ENCODE measurements at regions not wholly inside any gene's neighbourhood (a gene's known extent, or its start where the extent isn't known, plus 50 kb on each side); places are given as distances from the start of the nearest gene placed in this dataset.

DNA sequence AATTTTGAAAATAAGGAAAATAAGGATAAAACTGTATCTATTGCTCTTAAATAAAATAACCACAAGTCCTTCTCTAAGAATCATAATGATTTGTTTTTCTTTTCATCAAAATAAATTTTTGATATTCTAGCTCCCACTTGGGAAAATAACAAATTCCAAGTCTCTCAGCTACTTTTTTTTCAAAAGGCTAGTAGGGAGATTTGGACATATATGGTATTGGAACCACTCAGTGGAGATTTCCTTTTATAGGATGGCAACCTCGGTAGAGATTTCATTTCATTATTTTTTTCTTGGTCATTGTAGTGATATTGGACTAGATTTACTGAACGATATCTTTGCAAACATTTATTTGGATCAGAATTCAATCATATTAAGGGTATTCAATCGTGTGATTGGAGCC is 69.5 kb upstream of the PRKG1 start:
- Histone ChIP-seq H3K27ac (ENCODE audit: low read length) (no peak overlapping the region), H3K27me3 (replicated peaks; ENCODE audit: insufficient read depth, low read length) (no peaks in the 10 kb centered on the region), H3K4me3 (ENCODE audit: low read length) (no peak overlapping the region), H3K4me2 (ENCODE audit: low read depth, low read length) (no peak overlapping the region), H3K9me3 (replicated peaks; ENCODE audit: insufficient read depth, low read length) (no peaks in the 10 kb centered on the region), H3K4me1 (ENCODE audit: low read length) (no peaks in the 10 kb centered on the region), H3K9ac (ENCODE audit: low read length) (no peak overlapping the region), H2AFZ (ENCODE audit: low read length) (no peak overlapping the region), H3F3A (ENCODE audit: insufficient read depth, low read length) (no peaks in the 10 kb centered on the region), H3K36me3 (replicated peaks; ENCODE audit: insufficient read depth, low read length) (no peaks in the 10 kb centered on the region), H4K20me1 (ENCODE audit: insufficient read depth, low read length) (no peaks in the 10 kb centered on the region), H3K79me2 (ENCODE audit: low read length) (no peaks in the 10 kb centered on the region), H3K9me2 (replicated peaks; ENCODE audit: insufficient read depth, low read length) (no peaks in the 10 kb centered on the region)
- no peak for TF ChIP-seq EZH2phosphoT487 (IDR thresholded peaks at IDR 0.05; ENCODE audit: low read length)
- no peak for TF ChIP-seq EZH2 (optimal IDR thresholded peaks at IDR 0.05; ENCODE audit: low read depth, low read length)
- TF ChIP-seq, protein P1, sequence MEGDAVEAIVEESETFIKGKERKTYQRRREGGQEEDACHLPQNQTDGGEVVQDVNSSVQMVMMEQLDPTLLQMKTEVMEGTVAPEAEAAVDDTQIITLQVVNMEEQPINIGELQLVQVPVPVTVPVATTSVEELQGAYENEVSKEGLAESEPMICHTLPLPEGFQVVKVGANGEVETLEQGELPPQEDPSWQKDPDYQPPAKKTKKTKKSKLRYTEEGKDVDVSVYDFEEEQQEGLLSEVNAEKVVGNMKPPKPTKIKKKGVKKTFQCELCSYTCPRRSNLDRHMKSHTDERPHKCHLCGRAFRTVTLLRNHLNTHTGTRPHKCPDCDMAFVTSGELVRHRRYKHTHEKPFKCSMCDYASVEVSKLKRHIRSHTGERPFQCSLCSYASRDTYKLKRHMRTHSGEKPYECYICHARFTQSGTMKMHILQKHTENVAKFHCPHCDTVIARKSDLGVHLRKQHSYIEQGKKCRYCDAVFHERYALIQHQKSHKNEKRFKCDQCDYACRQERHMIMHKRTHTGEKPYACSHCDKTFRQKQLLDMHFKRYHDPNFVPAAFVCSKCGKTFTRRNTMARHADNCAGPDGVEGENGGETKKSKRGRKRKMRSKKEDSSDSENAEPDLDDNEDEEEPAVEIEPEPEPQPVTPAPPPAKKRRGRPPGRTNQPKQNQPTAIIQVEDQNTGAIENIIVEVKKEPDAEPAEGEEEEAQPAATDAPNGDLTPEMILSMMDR (IDR thresholded peaks at IDR 0.05; ENCODE audit: low read length), result no peak
- no peak for DNase-seq

DNA sequence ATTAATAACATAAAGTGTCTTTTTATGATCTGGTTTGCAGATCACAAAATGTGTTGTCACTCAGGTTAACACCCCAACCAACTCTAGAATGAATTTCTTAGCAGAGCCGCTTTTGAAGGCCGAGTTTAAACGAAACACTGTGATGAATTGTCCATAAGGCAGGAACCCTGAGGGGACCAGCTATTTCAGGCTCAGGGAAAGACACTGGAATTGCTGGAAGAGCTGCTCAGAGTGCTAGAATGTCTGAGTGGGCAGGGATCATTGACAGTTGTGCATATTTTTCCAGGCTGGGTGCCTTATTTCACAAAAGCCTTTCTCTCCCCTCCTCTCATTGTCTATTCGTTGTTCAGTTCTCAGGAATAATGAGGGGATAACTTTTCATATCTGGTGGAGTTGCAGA is 68.7 kb upstream of the PRKG1 start:
- no peaks in the 10 kb centered on the region for H3F3A ChIP-seq (ENCODE audit: insufficient read depth, low read length)
- H3K4me3 ChIP-seq (ENCODE audit: low read length), result no peak overlapping the region
- H3K9ac ChIP-seq (ENCODE audit: low read length), result no peak overlapping the region
- no peaks in the 10 kb centered on the region for H3K79me2 ChIP-seq (ENCODE audit: low read length)
- no peaks in the 10 kb centered on the region for H4K20me1 ChIP-seq (ENCODE audit: insufficient read depth, low read length)
- H3K36me3 ChIP-seq (replicated peaks; ENCODE audit: insufficient read depth, low read length), result no peaks in the 10 kb centered on the region
- H3K27me3 ChIP-seq (replicated peaks; ENCODE audit: insufficient read depth, low read length), result no peaks in the 10 kb centered on the region
- no peaks in the 10 kb centered on the region for H3K9me3 ChIP-seq (replicated peaks; ENCODE audit: insufficient read depth, low read length)
- DNase-seq, result no peak
- TF ChIP-seq, protein P1 (IDR thresholded peaks at IDR 0.05; ENCODE audit: low read length), result no peak
- TF ChIP-seq EZH2 (optimal IDR thresholded peaks at IDR 0.05; ENCODE audit: low read depth, low read length) (no peak), EZH2phosphoT487 (IDR thresholded peaks at IDR 0.05; ENCODE audit: low read length) (no peak)
- H2AFZ ChIP-seq (ENCODE audit: low read length), result no peak overlapping the region
- no peak overlapping the region for H3K4me2 ChIP-seq (ENCODE audit: low read depth, low read length)
- H3K27ac ChIP-seq (ENCODE audit: low read length), result no peak overlapping the region
- H3K9me2 ChIP-seq (replicated peaks; ENCODE audit: insufficient read depth, low read length), result no peaks in the 10 kb centered on the region
- no peaks in the 10 kb centered on the region for H3K4me1 ChIP-seq (ENCODE audit: low read length)

DNA sequence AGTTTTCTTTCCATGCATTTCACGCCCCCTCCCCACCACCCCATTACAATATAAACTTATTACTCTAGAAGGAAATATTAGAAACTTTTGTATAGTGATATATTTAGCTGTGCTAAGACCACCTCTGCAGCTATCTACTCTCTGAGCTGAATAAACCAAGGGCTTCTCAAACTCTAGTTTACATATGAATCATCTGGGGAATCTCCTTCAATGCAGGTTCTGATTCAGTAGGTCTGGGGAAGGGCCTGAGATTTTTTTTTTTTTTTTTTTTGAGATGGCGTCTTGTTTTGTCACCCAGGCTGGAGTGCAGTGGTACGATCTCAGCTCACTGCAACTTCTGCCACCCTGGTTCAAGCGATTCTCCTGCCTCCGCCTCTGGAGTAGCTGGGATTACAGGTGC is 67.6 kb upstream of the PRKG1 start:
- no peak overlapping the region for H3K27ac ChIP-seq (ENCODE audit: low read length)
- no peaks in the 10 kb centered on the region for H3K9me2 ChIP-seq (replicated peaks; ENCODE audit: insufficient read depth, low read length)
- DNase-seq, result no peak
- H3K9ac ChIP-seq (ENCODE audit: low read length), result no peak overlapping the region
- H3K27me3 ChIP-seq (replicated peaks; ENCODE audit: insufficient read depth, low read length), result no peaks in the 10 kb centered on the region
- H4K20me1 ChIP-seq (ENCODE audit: insufficient read depth, low read length), result no peaks in the 10 kb centered on the region
- no peak overlapping the region for H2AFZ ChIP-seq (ENCODE audit: low read length)
- no peaks in the 10 kb centered on the region for H3K9me3 ChIP-seq (replicated peaks; ENCODE audit: insufficient read depth, low read length)
- no peaks in the 10 kb centered on the region for H3K4me1 ChIP-seq (ENCODE audit: low read length)
- no peak overlapping the region for H3K4me3 ChIP-seq (ENCODE audit: low read length)
- no peak overlapping the region for H3K4me2 ChIP-seq (ENCODE audit: low read depth, low read length)
- H3F3A ChIP-seq (ENCODE audit: insufficient read depth, low read length), result no peaks in the 10 kb centered on the region
- no peaks in the 10 kb centered on the region for H3K36me3 ChIP-seq (replicated peaks; ENCODE audit: insufficient read depth, low read length)
- no peaks in the 10 kb centered on the region for H3K79me2 ChIP-seq (ENCODE audit: low read length)
- TF ChIP-seq EZH2 (optimal IDR thresholded peaks at IDR 0.05; ENCODE audit: low read depth, low read length) (no peak), EZH2phosphoT487 (IDR thresholded peaks at IDR 0.05; ENCODE audit: low read length) (no peak)
- TF ChIP-seq, protein P1 (IDR thresholded peaks at IDR 0.05; ENCODE audit: low read length), result no peak
